Spleen (tissue), 7 donors: ENCODE measurements at regions not wholly inside any gene's neighbourhood (a gene's known extent, or its start where the extent isn't known, plus 50 kb on each side); places are given as distances from the start of the nearest gene placed in this dataset.

Experiments used
- CTCF ChIP-seq, 11 experiments: fragments of 200-600 bp in 7 of 11; fragments of 450-650 bp in 4 of 11; sonication (generic) in 4 of 11; IDR thresholded peaks in 8 of 11; conservative IDR thresholded peaks in 3 of 11; 1 replicate in 7 of 11; 2 replicates in 4 of 11; pipeline versions ENCODE4 v1.4.0 to v1.8.0; 2016 to 2021; ENCODE audit warnings: antibody characterized with exemption in 11 of 11, inconsistent platforms in 4 of 11, mild to moderate bottlenecking in 1 of 11
- POLR2A ChIP-seq, 3 donors: fragments of 450-650 bp; IDR thresholded peaks; one replicate each; pipeline ENCODE4 v1.5.1; 2017; ENCODE audit warnings: antibody characterized with exemption in 3 of 3, mild to moderate bottlenecking in 1 of 3
- donor health status: DM: no; HTN: no; CAD: no; lungs with moderate emphysema.
- donor health status: DM: no; HTN: no; CAD: no.
- donor health status: DM: no; HTN: no; CAD: no.

- TF ChIP-seq CTCF (IDR thresholded peaks at IDR 0.05 in 8 of 11, conservative IDR thresholded peaks at IDR 0.05 in 3 of 11): no peak
- TF ChIP-seq POLR2A (IDR thresholded peaks at IDR 0.05): no peak
These were observed 105.8 kb upstream of the SMARCA2 start for GRCh38 chr9:1909322-1909721.
